Natural killer cell (primary cell): ENCODE measurements at regions not wholly inside any gene's neighbourhood (a gene's known extent, or its start where the extent isn't known, plus 50 kb on each side); places are given as distances from the start of the nearest gene placed in this dataset.

ENCODE experiments used
- ATAC-seq, 3 donors: fragments of 150-1000 bp in 2 of 3; fragments of 200-7000 bp in 1 of 3; cut with Tn5 transposase; 1 replicate in 1 of 3; 2 replicates in 2 of 3; pipeline ENCODE4 v1.10.0; 2021; ENCODE audit warnings: mild to moderate bottlenecking in 2 of 3, moderate library complexity in 2 of 3
- DNase-seq, 2 donors: peaks; one replicate each; pipeline versions ENCODE4 v3.0.0 to v3.0.0-alpha.2; 2013 to 2021; ENCODE audit warnings: mixed read lengths in 1 of 2
- H3K27ac ChIP-seq: one replicate; pipeline ENCODE4 v1.5.1; 2013; ENCODE audit warnings: mild to moderate bottlenecking, low read length
- H3K27me3 ChIP-seq: one replicate; pipeline ENCODE4 v1.6.1; 2013; ENCODE audit warnings: low read length; ENCODE audit not compliant: control insufficient read depth, insufficient read depth
- H3K36me3 ChIP-seq: one replicate; pipeline ENCODE4 v1.6.1; 2013; ENCODE audit warnings: low read length; ENCODE audit not compliant: control insufficient read depth, insufficient read depth
- H3K4me1 ChIP-seq: one replicate; pipeline ENCODE4 v1.6.1; 2013; ENCODE audit warnings: low read length; ENCODE audit not compliant: control insufficient read depth, insufficient read depth
- H3K4me3 ChIP-seq: one replicate; pipeline ENCODE4 v1.5.1; 2013; ENCODE audit warnings: low read length
- H3K9me3 ChIP-seq: one replicate; pipeline ENCODE4 v1.6.1; 2013; ENCODE audit warnings: low read length; ENCODE audit not compliant: control insufficient read depth, insufficient read depth
- H3K27ac Mint-ChIP-seq, 2 donors: one replicate each; pipeline ENCODE4 v1.8.0; 2022; ENCODE audit warnings: mild to moderate bottlenecking in 2 of 2, mixed read lengths in 2 of 2, moderate library complexity in 1 of 2
- H3K27me3 Mint-ChIP-seq, 2 donors: one replicate each; pipeline ENCODE4 v1.8.0; 2022; ENCODE audit warnings: low read depth in 2 of 2, mixed read lengths in 2 of 2
- H3K36me3 Mint-ChIP-seq: one replicate; pipeline ENCODE4 v1.8.0; 2022; ENCODE audit warnings: mixed read lengths
- H3K4me1 Mint-ChIP-seq, 2 donors: one replicate each; pipeline ENCODE4 v1.8.0; 2022; ENCODE audit warnings: mixed read lengths in 2 of 2
- H3K4me3 Mint-ChIP-seq: one replicate; pipeline ENCODE4 v1.8.0; 2022; ENCODE audit warnings: mild to moderate bottlenecking, moderate library complexity, mixed read lengths
- H3K9me3 Mint-ChIP-seq, 2 donors: one replicate each; pipeline ENCODE4 v1.8.0; 2022; ENCODE audit warnings: mixed read lengths in 2 of 2
- CTCF ChIP-seq: fragments of 200-600 bp; IDR thresholded peaks from one replicate; pipeline ENCODE4 v1.8.0; 2022; ENCODE audit warnings: antibody characterized with exemption
- WGBS: methylation state at CpG from one replicate; pipeline ENCODE4 v1.1.7; 2013; ENCODE audit warnings: missing lambda C conversion rate; ENCODE audit not compliant: insufficient coverage; 5-methylcytosine and 5-hydroxymethylcytosine counted together
- intact Hi-C: fragments of 100-400 bp; cut with micrococcal nuclease; formaldehyde crosslinking; loops from one replicate; pipeline ENCODE4 v1.14.2; 2022

- no peaks in the 10 kb centered on the region for H3K4me1 ChIP-seq
- Mint-ChIP-seq H3K36me3 (no peaks in the 10 kb centered on the region), H3K27me3 (peaks cover 0 to 3% of the 10 kb centered on the region in 2 donors), H3K9me3 (no peaks in the 10 kb centered on the region), H3K4me1 (peaks cover 0 to 7% of the 10 kb centered on the region in 2 donors), H3K27ac (no peak overlapping the region), H3K4me3 (no peak overlapping the region)
- H3K27ac ChIP-seq, result no peak overlapping the region
- H3K4me3 ChIP-seq, result no peak overlapping the region
- H3K36me3 ChIP-seq, result no peaks in the 10 kb centered on the region
- intact Hi-C loops, result no loop called here
- WGBS, result 84% methylated on average over 5 of the region's 6 CpGs
- no peak for ATAC-seq
- H3K27me3 ChIP-seq, result no peaks in the 10 kb centered on the region
- no peak for TF ChIP-seq CTCF
- DNase-seq, result no peak
- H3K9me3 ChIP-seq, result no peaks in the 10 kb centered on the region
Observed at GRCh38 chr15:95901271-95901670, 429.2 kb upstream of the NR2F2 start.

- 90% methylated on average over 3 of the region's 3 CpGs for WGBS
- no peaks in the 10 kb centered on the region for H3K4me1 ChIP-seq
- ATAC-seq (no peak), DNase-seq (no peak)
- no peak for TF ChIP-seq CTCF
- no peaks in the 10 kb centered on the region for H3K27me3 ChIP-seq
- Mint-ChIP-seq H3K4me3 (no peak overlapping the region), H3K4me1 (peaks cover 0 to 7% of the 10 kb centered on the region in 2 donors), H3K27ac (no peak overlapping the region), H3K27me3 (peaks cover 0 to 3% of the 10 kb centered on the region in 2 donors), H3K36me3 (no peaks in the 10 kb centered on the region), H3K9me3 (no peaks in the 10 kb centered on the region)
- H3K36me3 ChIP-seq, result no peaks in the 10 kb centered on the region
- no peak overlapping the region for H3K4me3 ChIP-seq
- intact Hi-C loops, result no loop called here
- no peaks in the 10 kb centered on the region for H3K9me3 ChIP-seq
- H3K27ac ChIP-seq, result no peak overlapping the region
Observed at GRCh38 chr15:95902606-95903005, 427.9 kb upstream of the NR2F2 start.

GRCh38 chr15:95903352-95903751, 427.1 kb upstream of the NR2F2 start:
- Mint-ChIP-seq H3K36me3 (no peaks in the 10 kb centered on the region), H3K27ac (no peak overlapping the region), H3K9me3 (no peaks in the 10 kb centered on the region), H3K4me3 (no peak overlapping the region), H3K4me1 (peaks cover 0 to 7% of the 10 kb centered on the region in 2 donors), H3K27me3 (peaks cover 0 to 3% of the 10 kb centered on the region in 2 donors)
- no peak overlapping the region for H3K4me3 ChIP-seq
- ATAC-seq (no peak), DNase-seq (no peak)
- H3K36me3 ChIP-seq, result no peaks in the 10 kb centered on the region
- 86% methylated on average over 4 of the region's 4 CpGs for WGBS
- intact Hi-C loops, result no loop called here
- H3K27me3 ChIP-seq, result no peaks in the 10 kb centered on the region
- no peak overlapping the region for H3K27ac ChIP-seq
- no peaks in the 10 kb centered on the region for H3K9me3 ChIP-seq
- no peak for TF ChIP-seq CTCF
- H3K4me1 ChIP-seq, result no peaks in the 10 kb centered on the region

GRCh38 chr15:95910643-95911212, 419.8 kb upstream of the NR2F2 start:
- ATAC-seq, result no peak
- H3K4me3 Mint-ChIP-seq, result no peak overlapping the region
- no peak for TF ChIP-seq CTCF
- Histone ChIP-seq H3K27ac (no peak overlapping the region), H3K36me3 (no peaks in the 10 kb centered on the region), H3K9me3 (no peaks in the 10 kb centered on the region), H3K27me3 (no peaks in the 10 kb centered on the region), H3K4me1 (no peaks in the 10 kb centered on the region), H3K4me3 (no peak overlapping the region)
- 89% methylated on average over 11 of the region's 11 CpGs for WGBS
- H3K4me1 Mint-ChIP-seq, result peaks cover 8 to 13% of the 10 kb centered on the region in 2 donors
- no peak overlapping the region for H3K27ac Mint-ChIP-seq
- intact Hi-C loops, result no loop called here
- no peak for DNase-seq
- H3K27me3 Mint-ChIP-seq, result peaks cover 6 to 25% of the 10 kb centered on the region in 2 donors
- no peaks in the 10 kb centered on the region for H3K9me3 Mint-ChIP-seq
- no peaks in the 10 kb centered on the region for H3K36me3 Mint-ChIP-seq
